ENCODE measurements at regions not wholly inside any gene's neighbourhood (a gene's known extent, or its start where the extent isn't known, plus 50 kb on each side); places are given as distances from the start of the nearest gene placed in this dataset.
"Not testable (repeated sequence)": the region's sequence is repeated elsewhere in the genome, so short reads cannot be mapped to it uniquely, and the experiment has no call there.

GRCh38 chr3:177352424-177352823 lies 155.1 kb upstream of the TBL1XR1 start:
- DNase-seq (ENCODE audit: low spot score) = no peak
- no peak overlapping the region for H3K27ac ChIP-seq (ENCODE audit: low read depth in 1 of 2, low read length in 2 of 2)
- H3K27me3 ChIP-seq (ENCODE audit: control insufficient read depth in 4 of 4, insufficient read depth in 4 of 4, low read length in 3 of 4) = no peaks in the 10 kb centered on the region
- no peak overlapping the region for H3K9ac ChIP-seq (ENCODE audit: low read depth in 1 of 2, low read length in 2 of 2)
- no peak for TF ChIP-seq ATF3 (IDR thresholded peaks at IDR 0.05)
- no peak for TF ChIP-seq EGR1 (IDR thresholded peaks at IDR 0.05; ENCODE audit: low read depth in 2 of 2)
- no peak for TF ChIP-seq GABPA (IDR thresholded peaks at IDR 0.05 in 1 of 2, conservative IDR thresholded peaks at IDR 0.05 in 1 of 2)
- H3K36me3 ChIP-seq (ENCODE audit: control insufficient read depth in 4 of 4, insufficient read depth in 3 of 4, low read depth in 1 of 4, low read length in 3 of 4) = no peaks in the 10 kb centered on the region
- no peaks in the 10 kb centered on the region for H3K9me3 ChIP-seq (ENCODE audit: control insufficient read depth in 4 of 4, low read length in 3 of 4)
- H3K4me1 ChIP-seq (ENCODE audit: control insufficient read depth in 4 of 4, insufficient read depth in 4 of 4, low read length in 3 of 4) = peaks cover 0 to 3% (median 0%) of the 10 kb centered on the region in 4 donors
- no peak overlapping the region for H3K4me3 ChIP-seq (ENCODE audit: low read depth in 1 of 3, low read length in 3 of 3)
- 94% methylated on average over 4 of the region's 4 CpGs for WGBS

- Histone ChIP-seq H3K9me3 (ENCODE audit: control insufficient read depth in 4 of 4, low read length in 3 of 4) (no peaks in the 10 kb centered on the region), H3K4me1 (ENCODE audit: control insufficient read depth in 4 of 4, insufficient read depth in 4 of 4, low read length in 3 of 4) (peaks cover 0 to 9% (median 3%) of the 10 kb centered on the region in 4 donors), H3K4me3 (ENCODE audit: low read depth in 1 of 3, low read length in 3 of 3) (no peak overlapping the region), H3K9ac (ENCODE audit: low read depth in 1 of 2, low read length in 2 of 2) (no peak overlapping the region), H3K27ac (ENCODE audit: low read depth in 1 of 2, low read length in 2 of 2) (no peak overlapping the region), H3K27me3 (ENCODE audit: control insufficient read depth in 4 of 4, insufficient read depth in 4 of 4, low read length in 3 of 4) (no peaks in the 10 kb centered on the region), H3K36me3 (ENCODE audit: control insufficient read depth in 4 of 4, insufficient read depth in 3 of 4, low read depth in 1 of 4, low read length in 3 of 4) (no peaks in the 10 kb centered on the region)
- TF ChIP-seq EGR1 (IDR thresholded peaks at IDR 0.05; ENCODE audit: low read depth in 2 of 2) = no peak
- TF ChIP-seq FOXA1 (IDR thresholded peaks at IDR 0.05) = no peak
- no peak for TF ChIP-seq SP1 (IDR thresholded peaks at IDR 0.05)
- no peak for TF ChIP-seq ZBTB33 (IDR thresholded peaks at IDR 0.05)
- TF ChIP-seq JUND (IDR thresholded peaks at IDR 0.05) = no peak
- TF ChIP-seq RAD21 (IDR thresholded peaks at IDR 0.05) = no peak
- no peak for TF ChIP-seq FOXA2 (IDR thresholded peaks at IDR 0.05)
- no peak for TF ChIP-seq MAX (IDR thresholded peaks at IDR 0.05)
- TF ChIP-seq GABPA (IDR thresholded peaks at IDR 0.05 in 1 of 2, conservative IDR thresholded peaks at IDR 0.05 in 1 of 2) = no peak
- TF ChIP-seq ATF3 (IDR thresholded peaks at IDR 0.05) = no peak
- no peak for TF ChIP-seq CTCF (IDR thresholded peaks at IDR 0.05; ENCODE audit: low read depth, low read length, missing input control)
- TF ChIP-seq HNF4A (conservative IDR thresholded peaks at IDR 0.05) = no peak
- TF ChIP-seq NR2F2 (IDR thresholded peaks at IDR 0.05) = no peak
- no peak for DNase-seq (ENCODE audit: low spot score)
- WGBS = 89% methylated on average over 8 of the region's 8 CpGs
Measured at GRCh38 chr3:177353140-177353539, 155.9 kb upstream of the TBL1XR1 start.

GRCh38 chr3:177353879-177354278 lies 156.6 kb upstream of the TBL1XR1 start:
- H3K36me3 ChIP-seq (ENCODE audit: control insufficient read depth in 4 of 4, insufficient read depth in 3 of 4, low read depth in 1 of 4, low read length in 3 of 4); DNase-seq (ENCODE audit: low spot score); H3K9ac ChIP-seq (ENCODE audit: low read depth in 1 of 2, low read length in 2 of 2); H3K27ac ChIP-seq (ENCODE audit: low read depth in 1 of 2, low read length in 2 of 2); H3K27me3 ChIP-seq (ENCODE audit: control insufficient read depth in 4 of 4, insufficient read depth in 4 of 4, low read length in 3 of 4); H3K4me3 ChIP-seq (ENCODE audit: low read depth in 1 of 3, low read length in 3 of 3); H3K9me3 ChIP-seq (ENCODE audit: control insufficient read depth in 4 of 4, low read length in 3 of 4): not testable (repeated sequence)
- peaks cover under 1 to 14% (median 5%) of the 10 kb centered on the region in 4 donors for H3K4me1 ChIP-seq (ENCODE audit: control insufficient read depth in 4 of 4, insufficient read depth in 4 of 4, low read length in 3 of 4)
- 96% methylated on average over 3 of the region's 3 CpGs for WGBS
